ENCODE measurements at regions not wholly inside any gene's neighbourhood (a gene's known extent, or its start where the extent isn't known, plus 50 kb on each side); places are given as distances from the start of the nearest gene placed in this dataset.

DNA sequence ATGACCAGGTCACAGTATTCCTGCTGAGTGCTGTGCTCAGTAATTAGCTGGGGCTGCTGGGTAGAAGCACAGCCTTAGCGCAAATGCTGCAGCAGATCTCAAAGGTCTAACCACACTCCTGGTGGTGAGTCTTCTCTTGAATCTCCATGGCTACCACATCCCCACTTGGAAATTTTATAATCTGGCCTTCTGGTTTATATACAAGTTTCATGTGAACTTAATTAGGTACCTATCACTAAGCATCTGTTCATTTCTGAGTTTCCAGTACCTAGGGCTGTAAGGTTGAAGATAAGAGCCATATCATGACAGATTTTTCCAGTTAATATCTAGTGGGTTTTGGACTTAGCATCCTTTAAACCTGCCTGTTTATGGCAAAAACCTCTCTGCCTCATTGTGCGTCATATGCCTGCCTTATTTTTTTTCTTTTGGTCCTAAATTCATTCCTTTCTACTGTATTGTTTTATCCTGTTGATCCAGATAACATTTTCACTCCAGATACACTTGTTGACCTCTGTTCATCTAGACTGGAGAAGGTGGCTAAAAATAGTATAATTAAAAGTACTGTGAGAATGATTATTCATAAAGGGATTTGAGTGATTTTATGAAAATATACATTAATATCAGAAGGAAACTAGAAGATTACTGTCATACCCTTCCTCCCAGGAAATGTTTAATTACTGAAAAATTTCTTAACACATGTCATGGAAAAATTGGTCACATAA lies 168.4 kb upstream of the THUMPD2 start:
- Histone ChIP-seq H3K4ac (replicated peaks; ENCODE audit: insufficient read length, low read depth, low read length) (no peak overlapping the region), H3K14ac (ENCODE audit: insufficient read length) (no peak overlapping the region), H2BK20ac (ENCODE audit: low read length) (no peak overlapping the region), H3K23ac (ENCODE audit: insufficient read length) (no peak overlapping the region), H4K91ac (replicated peaks; ENCODE audit: insufficient read length, low read length) (no peak overlapping the region), H2BK15ac (ENCODE audit: low read length) (no peak overlapping the region), H3K4me1 (replicated peaks in 1 of 4; ENCODE audit: control insufficient read depth in 3 of 4, insufficient read depth in 4 of 4, low read length in 3 of 4) (no peaks in the 10 kb centered on the region), H3K23me2 (ENCODE audit: low read depth, low read length) (no peaks in the 10 kb centered on the region; the same call in 1 of the 2 replicates), H3K4me3 (ENCODE audit: extremely low read depth in 1 of 4, insufficient read depth in 2 of 4, low read depth in 3 of 4, low read length in 4 of 4) (no peak overlapping the region), H3K9ac (replicated peaks in 1 of 4; ENCODE audit: extremely low read depth in 1 of 4, low read depth in 3 of 4, low read length in 3 of 4) (no peak overlapping the region), H4K5ac (ENCODE audit: insufficient read length, low read depth, low read length) (no peak overlapping the region), H3K56ac (replicated peaks; ENCODE audit: insufficient read length, low read depth, low read length) (no peak overlapping the region), H3K27ac (ENCODE audit: low read depth, low read length) (no peak overlapping the region), H3K4me2 (ENCODE audit: insufficient read depth in 1 of 2, low read depth in 2 of 2, low read length in 2 of 2) (no peak overlapping the region), H3K79me1 (ENCODE audit: low read depth, low read length) (no peaks in the 10 kb centered on the region), H3K18ac (ENCODE audit: extremely low read depth, low read length) (no peak overlapping the region), H3K36me3 (ENCODE audit: control insufficient read depth in 2 of 4, insufficient read depth in 4 of 4, low read length in 3 of 4) (no peaks in the 10 kb centered on the region), H3K27me3 (replicated peaks in 1 of 4; ENCODE audit: control insufficient read depth in 3 of 4, extremely low read depth in 1 of 4, insufficient read depth in 3 of 4, low read length in 3 of 4) (no peaks in the 10 kb centered on the region), H2AFZ (ENCODE audit: low read length) (no peak overlapping the region), H4K8ac (ENCODE audit: extremely low read depth, insufficient read depth, low read length) (no peak overlapping the region), H2BK5ac (ENCODE audit: low read depth, low read length) (no peak overlapping the region), H4K20me1 (replicated peaks in 1 of 2; ENCODE audit: control insufficient read depth in 1 of 2, insufficient read depth in 2 of 2, low read length in 2 of 2) (no peaks in the 10 kb centered on the region), H3K9me3 (ENCODE audit: insufficient read depth in 2 of 2, low read depth in 1 of 2, low read length in 1 of 2) (no peaks in the 10 kb centered on the region), H2AK5ac (ENCODE audit: low read depth, low read length) (no peak overlapping the region), H2BK120ac (replicated peaks; ENCODE audit: low read depth, low read length) (no peak overlapping the region), H2BK12ac (ENCODE audit: low read depth, low read length) (no peak overlapping the region), H3K79me2 (ENCODE audit: control insufficient read depth in 1 of 2, insufficient read depth in 2 of 2, low read length in 2 of 2) (no peaks in the 10 kb centered on the region)
- ChIA-PET CTCF (ENCODE audit: partially characterized antibody) (interaction anchor here (1.0 to 1.2 kb wide), 2 partner anchors 16 to 340 kb away, joined by 3 to 4 read pairs; no protein-coding TSS in a partner anchor), POLR2A (ENCODE audit: partially characterized antibody) (no interaction called here)
- WGBS, 2 experiments (ENCODE audit: extremely low coverage in 1 of 2, insufficient coverage in 1 of 2, insufficient read length in 1 of 2, insufficient replicate concordance in 2 of 2, low coverage in 1 of 2, low lambda C conversion rate in 2 of 2, missing lambda C conversion rate in 1 of 2) = 94% methylated on average over 2 of the region's 2 CpGs; no CpG with 5 or more reads in 1 of the 2 experiments
- DNase-seq (ENCODE audit: low read depth in 1 of 2, low spot score in 2 of 2) (no peak), FAIRE-seq (no peak)
- no peak for TF ChIP-seq MAFK (IDR thresholded peaks at IDR 0.05; ENCODE audit: low read depth, low read length)
- no peak for TF ChIP-seq KDM4A (IDR thresholded peaks at IDR 0.05; ENCODE audit: low read depth, low read length, severe bottlenecking)
- TF ChIP-seq SP4 (IDR thresholded peaks at IDR 0.05; ENCODE audit: low read length) = no peak

All from H1 (cell line).